ENCODE measurements at regions not wholly inside any gene's neighbourhood (a gene's known extent, or its start where the extent isn't known, plus 50 kb on each side); places are given as distances from the start of the nearest gene placed in this dataset.

DNA sequence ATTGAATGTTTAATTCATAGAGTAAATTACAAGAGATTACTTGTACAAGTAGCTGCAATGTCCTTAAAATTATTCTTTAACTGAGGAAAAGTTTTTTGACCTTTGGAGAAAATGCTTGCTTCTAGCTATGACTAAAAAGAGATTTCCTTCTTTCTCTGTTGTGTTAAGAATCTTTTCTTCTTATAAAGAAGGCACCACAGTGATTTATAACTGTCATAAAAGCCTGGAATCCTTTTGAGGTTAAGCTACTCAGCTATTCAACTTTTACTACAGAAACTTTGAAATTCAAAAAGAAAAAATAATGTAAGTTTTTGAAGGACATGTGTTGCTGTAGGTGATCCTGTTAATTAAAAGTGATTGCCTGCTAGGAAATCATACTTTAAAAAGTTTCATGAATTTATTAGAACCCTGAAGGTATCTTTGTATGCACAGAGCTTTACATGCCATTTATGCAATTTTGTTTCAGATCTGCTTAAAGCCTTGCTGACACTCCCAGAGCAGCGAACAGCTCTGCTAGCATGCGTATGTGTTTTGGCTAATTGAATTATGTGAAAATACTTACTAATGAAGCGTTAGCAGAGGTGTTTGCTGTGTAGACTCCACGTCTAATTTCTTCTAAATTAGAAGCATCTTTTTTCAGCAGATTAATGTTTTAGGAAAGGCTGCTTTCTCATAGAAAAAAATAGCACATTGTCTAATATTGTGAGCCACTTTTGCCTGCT lies 94.7 kb upstream of the SMYD2 start:
- Histone ChIP-seq H3K27ac (no peak overlapping the region), H3K9me3 (no peaks in the 10 kb centered on the region), H3K36me3 (no peaks in the 10 kb centered on the region), H3K4me1 (peaks cover 0 to 8% (median 0%) of the 10 kb centered on the region in 4 donors), H3K27me3 (peaks cover 0 to 16% of the 10 kb centered on the region in 2 donors), H3K4me3 (no peak overlapping the region)
- no peak for TF ChIP-seq POLR2A (IDR thresholded peaks at IDR 0.05)
- TF ChIP-seq, protein P1, sequence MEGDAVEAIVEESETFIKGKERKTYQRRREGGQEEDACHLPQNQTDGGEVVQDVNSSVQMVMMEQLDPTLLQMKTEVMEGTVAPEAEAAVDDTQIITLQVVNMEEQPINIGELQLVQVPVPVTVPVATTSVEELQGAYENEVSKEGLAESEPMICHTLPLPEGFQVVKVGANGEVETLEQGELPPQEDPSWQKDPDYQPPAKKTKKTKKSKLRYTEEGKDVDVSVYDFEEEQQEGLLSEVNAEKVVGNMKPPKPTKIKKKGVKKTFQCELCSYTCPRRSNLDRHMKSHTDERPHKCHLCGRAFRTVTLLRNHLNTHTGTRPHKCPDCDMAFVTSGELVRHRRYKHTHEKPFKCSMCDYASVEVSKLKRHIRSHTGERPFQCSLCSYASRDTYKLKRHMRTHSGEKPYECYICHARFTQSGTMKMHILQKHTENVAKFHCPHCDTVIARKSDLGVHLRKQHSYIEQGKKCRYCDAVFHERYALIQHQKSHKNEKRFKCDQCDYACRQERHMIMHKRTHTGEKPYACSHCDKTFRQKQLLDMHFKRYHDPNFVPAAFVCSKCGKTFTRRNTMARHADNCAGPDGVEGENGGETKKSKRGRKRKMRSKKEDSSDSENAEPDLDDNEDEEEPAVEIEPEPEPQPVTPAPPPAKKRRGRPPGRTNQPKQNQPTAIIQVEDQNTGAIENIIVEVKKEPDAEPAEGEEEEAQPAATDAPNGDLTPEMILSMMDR (IDR thresholded peaks at IDR 0.05): no peak
- DNase-seq: no peak

DNA sequence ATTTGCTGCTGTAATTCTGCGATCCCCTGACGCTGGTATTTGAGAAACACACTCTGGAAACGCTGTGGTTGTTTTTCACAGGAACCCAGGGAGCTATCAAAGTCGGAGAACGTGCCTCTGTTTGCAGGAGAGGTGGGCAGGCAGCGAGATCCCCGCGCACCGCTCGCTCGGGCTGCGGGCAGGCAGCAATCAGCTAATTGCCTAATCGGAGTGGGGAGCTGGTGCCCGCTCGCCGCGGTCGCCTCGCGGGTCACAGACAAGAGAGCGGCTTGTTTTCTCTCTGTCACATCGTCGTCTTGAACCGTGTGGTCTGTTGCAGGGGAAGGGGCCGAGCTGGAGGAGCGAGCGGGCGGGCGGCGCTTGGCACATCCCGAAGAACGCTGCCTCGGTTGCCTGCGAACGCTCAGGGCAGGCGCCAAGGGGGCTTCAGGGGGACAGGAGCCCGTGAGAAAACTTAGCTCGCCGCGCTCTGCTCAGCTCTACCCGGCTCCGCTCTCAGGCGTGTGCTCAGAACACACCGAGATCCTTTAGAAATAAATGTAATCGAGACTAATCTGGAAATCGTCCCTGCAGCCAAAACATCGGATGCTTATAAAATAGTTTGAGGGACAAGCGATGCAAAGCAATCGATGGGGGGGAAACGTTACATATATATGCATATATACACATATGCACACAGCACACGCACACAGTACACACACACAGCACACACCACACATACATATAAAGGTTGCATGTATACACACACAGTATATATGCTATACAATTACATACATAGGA lies 93.6 kb upstream of the SMYD2 start:
- peak overlapping the region in 1 of 4 donors; percentile 24 for H3K4me3 ChIP-seq
- TF ChIP-seq, protein P1 (IDR thresholded peaks at IDR 0.05): no peak
- no peak for TF ChIP-seq POLR2A (IDR thresholded peaks at IDR 0.05)
- H3K9me3 ChIP-seq: no peaks in the 10 kb centered on the region
- no peak overlapping the region for H3K27ac ChIP-seq
- H3K36me3 ChIP-seq: no peaks in the 10 kb centered on the region
- no peak for DNase-seq
- H3K4me1 ChIP-seq: peaks cover 0 to 8% (median 0%) of the 10 kb centered on the region in 4 donors
- H3K27me3 ChIP-seq: peaks cover 0 to 16% of the 10 kb centered on the region in 2 donors

DNA sequence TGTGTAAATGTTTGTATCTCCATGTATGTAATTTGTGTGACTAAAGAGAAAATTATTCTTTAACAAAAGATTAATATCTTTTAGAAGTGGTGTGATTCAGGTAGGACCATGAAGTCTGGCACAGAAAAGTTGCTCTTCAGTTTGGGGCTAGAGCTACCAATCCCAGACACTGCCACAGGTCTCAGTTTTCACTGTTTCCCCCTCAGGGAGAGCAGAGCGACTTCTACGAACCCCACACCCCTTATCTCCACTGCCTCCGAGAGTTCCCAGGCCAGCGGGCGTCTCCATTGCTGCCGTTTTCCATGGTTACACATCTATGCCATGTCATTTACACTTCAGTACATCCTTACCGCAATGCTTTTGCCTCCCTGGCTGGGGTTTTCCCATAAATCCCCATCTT lies 93.0 kb upstream of the SMYD2 start:
- no peak overlapping the region for H3K27ac ChIP-seq
- TF ChIP-seq POLR2A (IDR thresholded peaks at IDR 0.05): no peak
- TF ChIP-seq, protein P1 (IDR thresholded peaks at IDR 0.05): no peak
- H3K4me3 ChIP-seq: no peak overlapping the region
- no peak for DNase-seq
- H3K27me3 ChIP-seq: peaks cover 0 to 16% of the 10 kb centered on the region in 2 donors
- no peaks in the 10 kb centered on the region for H3K36me3 ChIP-seq
- H3K4me1 ChIP-seq: peaks cover 0 to 8% (median 0%) of the 10 kb centered on the region in 4 donors
- no peaks in the 10 kb centered on the region for H3K9me3 ChIP-seq

DNA sequence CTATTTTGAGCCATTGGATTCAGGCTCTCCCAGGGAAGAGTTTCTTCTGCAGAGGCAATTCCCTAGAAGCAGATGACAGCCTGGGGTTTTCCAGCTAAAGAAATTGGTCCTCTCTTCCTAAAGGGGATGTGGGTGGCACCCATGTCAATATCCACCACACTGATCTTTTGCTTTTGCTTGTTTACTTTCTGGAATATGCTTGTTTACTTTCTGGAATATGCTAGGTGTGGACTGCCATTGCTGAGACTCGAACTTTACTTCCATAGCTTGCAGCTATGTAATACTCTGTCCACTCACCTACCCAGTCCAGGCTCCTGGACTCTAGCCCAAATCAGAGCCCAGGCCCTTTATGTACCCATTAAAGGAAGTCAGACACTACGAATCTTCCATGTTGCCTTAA lies 92.1 kb upstream of the SMYD2 start:
- Histone ChIP-seq H3K4me1 (peaks cover 0 to 8% (median 0%) of the 10 kb centered on the region in 4 donors), H3K9me3 (no peaks in the 10 kb centered on the region), H3K27ac (no peak overlapping the region), H3K27me3 (peaks cover 0 to 16% of the 10 kb centered on the region in 2 donors), H3K36me3 (no peaks in the 10 kb centered on the region), H3K4me3 (no peak overlapping the region)
- DNase-seq: no peak
- TF ChIP-seq, protein P1 (IDR thresholded peaks at IDR 0.05): no peak
- no peak for TF ChIP-seq POLR2A (IDR thresholded peaks at IDR 0.05)

DNA sequence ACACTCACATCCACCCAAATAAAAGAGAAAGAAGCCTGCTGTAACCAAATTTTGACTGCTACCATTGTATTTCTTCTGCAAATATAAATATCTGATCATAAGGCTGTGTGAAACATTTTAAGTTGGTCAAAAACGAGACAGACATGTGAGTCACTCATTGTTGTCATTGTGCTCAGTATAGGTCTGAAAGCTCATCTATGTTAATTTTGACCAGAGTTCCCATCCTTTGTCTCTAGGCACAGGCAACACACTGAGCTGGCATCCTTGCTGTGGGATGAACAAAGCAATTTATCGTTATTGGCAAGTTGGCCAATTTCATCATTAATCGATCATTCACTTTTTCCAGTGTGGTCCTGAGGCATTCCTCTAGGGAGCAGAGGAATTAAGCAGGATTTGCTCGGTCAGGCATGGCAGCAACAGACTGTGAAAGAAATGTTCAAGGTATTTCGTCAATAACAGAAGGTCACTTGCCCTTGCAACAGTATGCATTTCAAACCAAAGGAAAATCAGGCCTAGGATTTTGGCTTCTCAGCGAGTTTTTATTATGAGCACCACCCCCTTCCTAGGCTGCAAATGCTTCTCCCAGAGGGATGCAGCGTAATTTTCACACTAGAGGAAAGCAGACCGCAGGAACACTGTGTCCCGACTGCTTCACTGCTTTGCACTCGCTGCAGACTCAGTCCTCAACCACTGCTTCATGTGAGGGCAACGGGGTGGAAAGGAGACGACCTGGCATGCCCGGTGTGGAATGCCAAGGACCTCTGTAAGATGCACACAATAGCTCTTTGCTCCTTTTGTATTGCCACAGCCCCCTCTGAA lies 87.9 kb upstream of the SMYD2 start:
- TF ChIP-seq, protein P1 (IDR thresholded peaks at IDR 0.05): no peak
- TF ChIP-seq POLR2A (IDR thresholded peaks at IDR 0.05): no peak
- Histone ChIP-seq H3K9me3 (no peaks in the 10 kb centered on the region), H3K4me1 (no peaks in the 10 kb centered on the region), H3K27me3 (peaks cover 0 to 5% of the 10 kb centered on the region in 2 donors), H3K27ac (no peak overlapping the region), H3K36me3 (no peaks in the 10 kb centered on the region), H3K4me3 (no peak overlapping the region)
- DNase-seq: no peak

All from Peyer's patch (tissue), 4 donors.